RKO (cell line): ENCODE measurements at regions not wholly inside any gene's neighbourhood (a gene's known extent, or its start where the extent isn't known, plus 50 kb on each side); places are given as distances from the start of the nearest gene placed in this dataset.
"Not testable (repeated sequence)": the region's sequence is repeated elsewhere in the genome, so short reads cannot be mapped to it uniquely, and the experiment has no call there.

ENCODE experiments used
- DNase-seq: peaks from one replicate; pipeline ENCODE4 v3.0.0-alpha.2; 2016; ENCODE audit warnings: low spot score

DNA sequence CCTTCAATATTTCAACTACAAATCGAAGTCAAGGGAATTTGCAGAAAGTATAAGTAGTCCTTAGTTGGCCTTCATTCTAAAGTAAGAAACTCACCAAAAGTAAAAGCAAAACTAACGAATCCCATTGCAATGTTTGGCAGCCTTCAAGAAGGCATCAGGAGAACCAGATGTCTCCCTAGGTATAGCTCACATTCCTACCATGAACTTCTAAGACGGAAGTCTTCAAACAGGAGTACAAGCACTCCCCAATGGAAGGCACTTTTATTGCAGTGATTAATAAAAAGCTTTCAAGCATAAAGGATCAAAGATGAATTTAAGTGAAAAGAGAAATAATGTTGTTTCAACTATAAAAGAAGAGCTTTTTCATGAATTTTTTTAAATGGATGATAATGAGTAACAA lies 236.0 kb upstream of the NR5A2 start:
- no peak for DNase-seq

DNA sequence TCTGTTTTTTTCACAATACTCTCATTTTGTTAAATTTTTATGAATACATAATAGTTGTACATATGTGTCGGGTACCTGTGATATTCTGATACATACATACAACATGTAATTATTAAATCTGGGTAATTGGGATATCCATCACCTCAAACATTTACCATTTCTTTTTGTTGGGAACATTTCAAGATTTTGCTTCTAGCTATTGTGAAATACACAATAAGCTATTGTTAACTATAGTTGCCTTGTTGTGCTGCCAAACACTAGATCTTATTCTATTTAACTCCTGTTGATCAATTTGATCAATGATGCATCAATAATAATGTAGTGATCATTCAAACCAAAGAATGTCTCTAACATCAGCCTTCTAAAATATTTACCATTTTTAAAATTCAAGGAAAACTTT lies 234.6 kb upstream of the NR5A2 start:
- DNase-seq = no peak

DNA sequence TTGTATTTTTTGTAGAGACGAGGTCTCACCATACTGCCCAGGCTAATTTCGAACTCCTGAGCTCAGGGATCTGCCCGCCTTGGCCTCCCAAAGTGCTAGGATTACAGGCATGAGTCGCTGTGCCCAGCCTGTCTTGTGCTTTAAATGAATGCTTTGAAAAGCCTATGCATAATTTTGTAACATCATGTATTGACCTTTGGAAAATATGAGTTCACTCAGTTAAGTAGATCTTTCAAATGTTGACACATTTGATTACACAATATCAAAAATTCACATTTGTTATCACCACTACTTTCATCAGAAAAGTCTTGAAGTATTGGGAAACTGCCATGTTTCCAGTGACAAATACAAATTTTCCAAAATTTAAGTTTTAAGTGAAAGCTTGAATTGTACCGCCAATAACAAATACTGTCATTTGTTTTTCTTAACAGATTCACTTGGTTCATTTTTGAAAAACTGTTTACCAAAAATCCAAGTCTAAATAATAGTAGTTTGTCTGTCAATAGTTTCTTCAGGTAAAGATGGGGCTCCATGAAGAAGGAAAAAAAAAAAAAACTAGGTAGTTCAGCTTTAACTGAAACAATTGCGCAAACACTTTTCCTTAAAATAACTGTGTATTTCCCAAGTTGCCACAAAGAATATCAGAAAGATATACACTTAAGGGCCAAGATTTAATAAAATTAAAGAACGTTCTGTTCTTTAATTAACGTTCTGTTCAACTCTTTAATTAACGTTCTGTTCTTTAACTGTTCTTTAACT lies 233.2 kb upstream of the NR5A2 start:
- peak; percentile 0 for DNase-seq

DNA sequence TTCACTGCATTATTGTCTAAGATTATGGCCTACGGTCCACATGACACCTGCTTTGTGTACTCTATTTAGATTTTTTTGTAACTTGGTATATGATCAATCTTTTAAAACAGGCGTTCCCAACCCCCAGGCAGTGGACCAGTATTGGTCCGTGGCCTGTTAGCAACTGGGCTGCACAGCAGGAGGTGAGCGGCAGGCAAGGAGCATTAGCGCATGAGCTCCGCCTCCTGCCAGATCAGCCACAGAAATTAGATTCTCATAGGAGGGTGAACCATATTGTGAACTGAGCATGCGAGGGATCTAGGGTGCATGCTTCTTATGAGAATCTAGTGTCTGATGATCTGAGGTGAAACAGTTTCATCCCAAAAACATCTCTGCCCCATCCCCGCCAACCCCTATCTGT lies 228.4 kb upstream of the NR5A2 start:
- DNase-seq = no peak

DNA sequence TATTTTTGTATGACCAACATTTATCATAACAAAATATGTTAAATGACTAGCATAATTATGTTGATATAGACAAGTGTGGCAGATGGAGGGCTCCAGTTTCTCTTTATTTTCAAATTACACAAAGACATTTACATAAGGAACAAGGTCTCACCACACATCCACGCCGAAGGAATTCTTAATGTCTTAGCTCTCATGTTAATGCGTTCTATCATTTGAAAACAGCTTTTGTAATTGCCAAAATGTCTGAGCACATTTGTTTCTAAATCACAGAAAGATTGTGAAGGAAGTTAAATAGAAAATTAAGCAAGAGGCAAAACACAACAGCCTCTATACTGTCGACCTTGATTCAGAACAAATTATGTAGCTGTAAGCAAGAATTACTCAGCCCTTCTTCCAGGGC lies 223.0 kb upstream of the NR5A2 start:
- DNase-seq = no peak

DNA sequence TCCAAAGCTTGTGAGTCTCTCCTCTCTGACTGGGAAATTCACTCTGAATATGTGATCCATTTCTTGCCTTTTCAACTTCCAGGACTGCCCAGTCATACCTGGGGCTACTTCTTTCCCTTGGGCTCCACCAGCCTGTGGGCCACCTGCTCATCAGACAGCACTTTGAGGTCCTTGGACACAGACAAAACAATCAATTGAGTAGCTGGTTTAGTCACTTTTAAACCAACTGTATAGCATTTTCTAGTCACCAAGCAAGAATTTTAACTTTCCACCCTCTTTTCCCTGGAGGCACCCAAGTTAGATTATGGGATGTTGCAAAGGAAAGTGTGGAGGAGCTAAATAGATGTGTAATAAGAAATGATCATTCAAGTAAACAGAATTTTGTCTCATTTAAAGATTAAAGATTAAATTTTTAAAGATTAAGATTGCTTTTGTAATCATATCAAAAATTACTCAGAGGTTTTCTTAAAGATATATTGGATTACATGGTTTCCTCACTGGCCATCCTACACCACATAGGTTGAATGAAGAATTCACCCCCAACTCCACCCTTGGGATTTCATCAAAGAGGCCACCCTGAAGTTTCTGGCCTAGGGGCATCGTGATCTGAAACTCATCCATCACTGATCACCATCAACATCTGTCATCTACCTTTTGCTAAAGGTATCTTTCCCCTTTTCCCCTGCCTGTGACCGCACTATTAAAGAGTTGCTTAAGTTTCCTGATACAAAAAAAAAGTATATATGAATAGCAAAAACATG lies 219.2 kb upstream of the NR5A2 start:
- no peak for DNase-seq

DNA sequence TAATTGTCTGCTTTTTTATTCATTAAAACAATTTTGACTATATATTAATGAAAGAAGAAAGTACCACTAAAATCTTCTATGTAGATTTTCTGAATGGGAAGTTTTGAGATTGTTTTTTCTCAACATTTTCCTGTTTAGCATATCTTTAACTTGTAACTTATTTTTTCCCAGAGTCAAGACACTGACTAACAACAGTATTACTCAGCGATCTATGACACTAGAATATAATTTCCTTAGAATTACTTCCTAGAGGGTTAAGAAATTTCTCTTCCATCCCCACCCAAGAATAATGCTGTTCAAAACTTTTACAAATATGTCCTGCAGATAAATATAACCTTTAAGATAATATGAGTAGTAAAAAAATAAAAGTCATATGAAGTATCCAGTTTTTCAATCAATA lies 218.2 kb upstream of the NR5A2 start:
- no peak for DNase-seq

DNA sequence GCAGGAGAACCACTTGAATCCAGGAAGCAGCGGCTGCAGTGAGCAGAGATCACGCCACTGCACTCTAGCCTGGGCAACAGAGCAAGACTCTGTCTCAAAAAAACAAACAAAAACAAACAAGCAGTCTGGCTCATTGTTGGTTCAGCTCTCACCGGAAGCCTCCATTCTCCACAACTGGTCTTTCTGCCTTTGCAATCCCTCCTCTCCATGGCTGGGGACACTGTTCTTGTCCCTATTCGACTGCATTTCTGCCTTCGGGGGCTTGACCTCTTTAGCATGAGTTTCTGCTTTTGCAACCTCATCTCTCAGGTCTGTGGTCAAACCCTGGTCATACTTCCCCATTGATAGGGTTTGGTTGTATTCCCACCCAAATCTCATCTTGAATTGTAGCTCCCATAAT lies 216.3 kb upstream of the NR5A2 start:
- no peak for DNase-seq

DNA sequence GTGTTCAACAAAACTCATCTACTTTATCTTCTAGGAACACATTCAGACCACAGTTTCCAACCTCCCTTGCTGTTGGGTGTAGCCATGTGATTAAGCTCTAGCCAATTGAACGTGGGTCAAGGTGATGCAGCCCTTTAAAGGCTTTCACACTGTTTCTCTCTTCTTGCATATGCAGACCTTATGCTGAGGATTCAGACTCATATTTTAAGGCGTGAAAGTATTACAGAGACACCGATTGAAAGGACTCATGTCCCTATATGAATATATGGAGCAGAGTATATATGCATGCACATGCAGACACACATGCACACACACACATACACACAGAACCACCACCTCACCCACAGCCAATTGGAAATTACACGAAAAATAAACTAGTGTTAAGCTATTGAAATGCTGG lies 214.3 kb upstream of the NR5A2 start:
- no peak for DNase-seq

DNA sequence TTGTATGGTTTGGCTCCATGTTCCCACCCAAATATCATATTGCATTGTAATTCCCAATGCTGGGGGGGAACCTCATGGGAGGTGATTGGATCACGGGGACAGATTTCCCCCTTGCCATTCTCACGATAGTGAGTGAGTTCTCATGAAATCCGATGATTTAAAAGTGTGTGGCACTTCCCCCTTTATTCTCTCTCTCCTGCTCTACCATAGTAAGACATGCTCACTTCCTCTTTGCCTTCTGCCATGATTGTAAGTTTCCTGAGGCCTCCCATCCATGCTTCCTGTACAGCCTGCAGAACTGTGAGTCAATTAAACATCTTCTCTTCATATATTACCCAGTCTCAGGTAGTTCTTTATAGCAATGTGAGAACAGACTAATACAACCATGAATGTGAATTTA lies 211.6 kb upstream of the NR5A2 start:
- no peak for DNase-seq

DNA sequence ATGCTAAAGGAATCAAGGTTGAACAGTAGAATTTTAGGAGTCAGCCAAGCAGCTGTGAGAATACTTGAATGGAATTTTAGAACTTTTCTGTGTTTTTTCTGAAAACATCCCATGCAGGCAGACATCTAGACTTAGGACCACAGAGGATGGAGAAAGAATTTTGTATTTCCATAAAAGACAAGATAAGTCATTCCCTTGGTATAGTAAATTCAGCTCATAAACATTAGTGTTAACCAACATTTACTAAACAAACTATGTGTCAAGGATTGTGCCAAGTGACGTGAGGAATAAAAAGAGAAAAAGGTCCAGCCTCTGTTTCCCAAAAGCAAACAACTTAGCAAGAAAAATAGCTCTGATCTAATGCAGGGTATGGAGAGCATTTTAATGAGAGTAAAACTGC lies 210.2 kb upstream of the NR5A2 start:
- no peak for DNase-seq

DNA sequence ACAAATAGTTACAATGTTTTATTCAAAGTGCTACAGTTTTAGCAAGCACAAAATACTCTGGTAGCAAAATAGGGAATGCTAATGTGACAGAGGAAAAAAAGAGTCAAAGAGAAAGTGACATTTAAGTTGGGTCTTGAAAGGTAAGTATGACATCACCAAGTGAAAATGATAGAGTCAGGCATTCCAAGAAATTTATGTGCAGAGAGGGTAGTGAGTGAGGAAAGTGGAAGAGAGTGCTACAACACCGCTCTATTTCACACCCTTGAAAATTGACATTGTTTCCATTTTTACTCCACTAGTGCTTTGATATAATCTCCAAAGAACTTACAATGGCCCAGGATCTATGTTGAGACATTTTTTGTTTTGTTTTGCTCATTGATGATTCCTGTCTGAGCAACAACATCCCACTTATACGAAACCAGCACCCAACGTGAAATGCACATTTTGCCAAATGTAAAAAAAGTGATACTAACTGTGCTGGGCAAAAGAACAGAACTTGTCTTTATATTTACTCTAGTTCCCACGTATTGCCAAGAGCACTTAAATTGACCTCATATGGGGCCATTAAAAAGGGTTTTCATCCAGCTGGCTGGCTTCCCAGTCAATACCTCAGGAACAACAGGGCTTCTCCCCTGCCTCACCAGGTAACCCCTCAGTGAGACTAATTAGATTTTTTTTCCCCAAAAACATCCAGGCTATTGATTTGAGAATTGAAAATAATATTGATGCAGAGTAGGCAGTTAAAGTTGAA lies 206.3 kb upstream of the NR5A2 start:
- DNase-seq = no peak

DNA sequence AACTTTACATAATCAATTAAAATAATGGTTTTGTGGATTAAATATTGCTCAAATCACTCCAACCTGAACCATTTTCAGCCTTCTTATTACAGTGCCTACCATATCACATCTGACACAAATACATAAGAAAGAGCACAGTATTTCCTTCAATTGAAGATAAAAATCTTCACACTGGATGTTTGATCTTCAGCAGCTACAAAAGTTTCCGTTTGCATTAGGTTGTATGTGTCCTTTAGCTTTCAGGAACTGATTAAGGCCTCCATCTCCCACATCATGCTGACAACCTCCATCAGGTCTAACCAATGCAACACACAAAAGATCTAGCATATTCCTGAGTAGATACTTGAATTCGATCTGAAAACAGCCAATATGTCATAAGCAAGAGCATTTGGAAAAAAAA lies 195.1 kb upstream of the NR5A2 start:
- DNase-seq = no peak

DNA sequence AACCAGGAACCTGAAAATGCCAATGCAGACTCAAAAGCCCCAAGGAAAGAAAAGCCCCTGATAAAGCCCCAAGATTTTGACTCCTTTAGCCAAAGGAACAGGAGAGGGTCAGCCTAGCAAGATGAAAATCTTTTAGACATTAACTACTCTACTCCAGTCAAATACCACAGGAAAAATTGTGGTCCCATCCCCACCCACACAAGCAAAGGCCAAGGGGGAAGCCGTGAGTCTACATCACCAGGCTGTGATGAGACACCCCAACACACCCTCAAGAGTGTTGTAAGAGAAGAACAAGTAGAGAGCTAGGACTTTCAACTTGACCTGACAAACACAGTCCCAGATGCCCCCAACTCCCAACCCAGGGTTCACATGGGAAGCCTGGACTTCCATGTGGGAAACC lies 192.8 kb upstream of the NR5A2 start:
- DNase-seq = no peak

DNA sequence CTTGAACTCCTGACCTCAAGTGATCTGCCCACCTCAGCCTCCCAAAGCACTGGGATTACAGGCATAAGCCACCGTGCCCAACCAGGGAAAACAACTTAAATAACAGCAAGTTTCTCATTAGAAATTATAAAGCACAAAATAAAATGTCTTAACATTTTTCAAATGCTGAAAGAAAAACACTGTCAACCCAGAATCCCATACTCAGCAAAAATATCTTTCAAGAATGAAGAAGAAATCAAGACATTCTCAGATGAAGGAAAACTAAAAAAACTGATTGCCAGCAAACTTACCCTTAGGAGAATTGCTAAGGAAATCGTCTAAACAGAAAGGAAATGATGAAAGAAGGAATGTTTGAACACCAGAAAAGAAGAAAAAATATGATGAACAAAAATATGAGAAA lies 191.1 kb upstream of the NR5A2 start:
- no peak for DNase-seq

DNA sequence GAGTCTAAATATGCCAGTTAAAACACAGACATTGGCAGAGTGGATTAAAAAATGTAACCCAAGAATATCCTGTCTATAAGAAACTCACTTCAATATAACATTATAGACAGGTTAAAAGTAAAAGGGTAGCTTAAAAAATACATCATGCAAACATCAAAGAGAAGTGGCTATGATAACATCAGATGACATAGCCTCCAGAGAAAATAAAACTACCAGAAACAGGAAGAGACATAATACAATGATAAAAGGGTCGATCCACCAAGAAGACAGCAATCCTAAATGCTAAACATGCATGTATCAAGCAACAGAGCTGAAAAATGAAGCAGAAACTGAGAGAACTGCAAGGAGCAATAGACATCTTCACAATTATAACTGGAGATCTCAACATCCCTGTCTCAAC lies 190.2 kb upstream of the NR5A2 start:
- no peak for DNase-seq

DNA sequence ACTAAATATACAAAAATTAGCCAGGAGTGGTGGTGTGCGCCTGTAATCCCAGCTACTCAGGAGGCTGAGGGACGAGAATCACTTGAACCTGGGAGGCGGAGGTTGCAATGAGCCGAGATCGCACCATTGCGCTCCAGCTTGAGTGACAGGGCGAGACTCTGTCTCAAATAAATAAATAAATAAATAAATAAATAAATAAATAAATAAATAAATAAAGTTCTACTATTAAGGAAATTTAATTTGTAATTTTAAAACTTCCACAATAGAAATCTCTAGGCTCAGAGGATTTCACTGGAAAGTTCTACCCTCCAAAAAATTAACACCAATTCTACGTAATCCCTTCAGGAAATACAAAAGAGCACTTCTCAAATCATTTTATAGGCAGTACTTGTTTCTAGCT lies 187.9 kb upstream of the NR5A2 start:
- not testable (repeated sequence) for DNase-seq

DNA sequence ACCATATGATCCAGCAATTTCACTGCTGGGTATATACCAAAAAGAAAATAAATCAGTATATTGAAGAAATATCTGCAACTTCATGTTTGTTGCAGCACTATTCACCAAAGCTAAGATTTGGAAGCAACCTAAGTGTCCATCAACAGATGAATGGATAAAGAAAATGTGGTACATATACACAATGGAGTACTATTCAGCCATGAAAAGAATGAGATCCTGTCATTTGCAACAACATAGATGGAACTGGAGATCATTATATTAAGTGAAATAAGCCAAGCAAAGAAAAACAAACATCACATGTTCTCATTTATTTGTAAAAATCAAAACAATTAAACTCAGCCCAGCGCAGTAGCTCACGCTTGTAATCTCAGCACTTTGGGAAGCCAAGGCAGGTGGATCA lies 184.4 kb upstream of the NR5A2 start:
- DNase-seq = not testable (repeated sequence)

DNA sequence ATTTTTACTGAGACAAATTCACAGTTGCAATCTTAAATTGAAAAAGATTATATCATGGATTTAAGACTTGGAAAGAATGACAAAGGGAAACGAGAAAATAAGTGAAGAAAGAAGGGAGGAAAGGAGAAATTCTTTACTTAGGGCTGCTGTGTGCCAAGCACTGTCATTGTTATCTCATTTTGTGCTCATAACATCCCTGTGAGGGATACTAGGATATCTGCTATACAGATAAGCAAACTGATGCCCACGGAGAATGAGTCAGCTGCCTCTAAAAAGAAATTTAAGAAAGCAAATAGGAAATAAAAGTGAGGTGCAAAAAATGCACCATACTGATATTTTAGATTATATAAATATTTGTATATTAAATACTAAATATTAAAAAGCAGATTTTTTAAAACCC lies 183.6 kb upstream of the NR5A2 start:
- no peak for DNase-seq

DNA sequence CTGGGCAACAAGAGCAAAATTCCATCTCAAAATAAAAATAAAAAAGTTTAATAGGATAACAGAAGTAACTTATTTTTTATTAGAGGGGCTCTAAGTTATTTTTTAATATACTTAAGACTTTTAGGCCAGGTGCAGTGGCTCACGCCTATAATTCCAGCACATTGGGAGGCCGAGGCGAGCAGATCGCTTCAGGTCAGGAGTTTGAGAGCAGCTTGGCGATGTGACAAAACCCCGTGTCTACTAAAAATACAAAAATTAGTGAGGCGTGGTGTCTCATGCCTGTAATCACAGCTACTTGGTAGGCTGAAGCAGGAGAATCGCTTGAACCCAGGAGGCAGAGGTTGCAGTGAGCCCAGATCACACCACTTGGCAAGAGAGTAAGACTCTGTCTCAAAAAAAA lies 180.5 kb upstream of the NR5A2 start:
- DNase-seq = no peak

DNA sequence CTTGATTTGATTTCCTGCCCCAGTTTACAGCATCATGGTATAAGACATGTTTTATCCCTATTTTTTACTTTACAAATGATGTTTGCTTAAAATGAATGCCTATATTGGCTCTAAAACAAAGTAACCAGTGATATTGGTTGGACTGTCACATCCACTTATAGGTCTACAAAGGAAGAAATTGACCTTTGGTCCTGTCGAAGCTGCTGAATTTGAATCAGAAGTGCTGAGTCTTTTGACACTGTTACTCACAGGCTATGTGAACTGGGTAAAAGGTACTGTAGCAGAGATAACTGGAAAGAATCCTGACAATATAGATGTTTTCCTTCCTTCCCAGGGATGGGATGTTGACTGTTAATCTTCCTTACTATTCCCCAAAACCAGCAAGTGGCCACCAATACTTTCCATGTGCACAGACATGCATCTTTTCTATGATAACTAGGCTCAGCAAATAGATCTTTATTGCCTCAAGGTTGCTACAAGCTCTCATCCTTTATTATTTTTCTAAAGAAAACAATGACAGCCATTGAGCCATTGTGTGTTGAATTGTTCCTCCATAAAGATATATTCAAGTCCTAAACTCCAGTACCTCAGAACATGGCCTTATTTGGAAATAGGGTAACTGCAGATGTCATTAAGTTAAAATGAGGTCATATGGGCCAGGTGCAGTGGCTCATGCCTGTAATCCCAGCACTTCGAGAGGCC lies 175.9 kb upstream of the NR5A2 start:
- DNase-seq = no peak

DNA sequence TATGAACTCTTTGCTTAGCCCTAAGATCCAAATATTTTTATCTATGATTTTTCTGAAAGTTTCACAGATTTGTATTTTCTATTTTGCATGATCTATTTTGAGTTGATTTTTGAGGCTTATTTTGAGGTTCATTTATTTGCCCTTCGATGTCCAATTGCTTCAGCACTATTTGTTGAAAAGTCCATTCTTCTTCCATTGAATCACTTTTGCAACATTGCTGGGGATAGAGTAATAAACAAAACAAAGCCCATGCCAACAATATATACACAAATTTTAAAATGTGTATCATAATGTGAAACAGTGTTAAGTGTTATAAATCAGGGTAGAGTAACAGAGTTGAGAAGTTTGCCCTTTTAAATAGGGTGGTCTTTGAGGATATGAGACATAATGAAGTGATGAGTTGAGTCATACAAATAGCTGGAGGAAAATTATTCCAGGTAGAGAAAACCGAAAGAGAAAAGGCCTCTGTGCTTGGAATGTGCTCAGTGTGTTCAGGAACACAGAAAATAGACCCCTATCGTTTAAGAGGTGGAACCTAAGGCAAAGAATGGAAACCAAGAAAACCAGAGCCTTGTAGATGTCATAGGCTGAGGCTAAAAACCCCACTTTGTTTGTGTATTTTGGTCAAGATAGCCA lies 172.7 kb upstream of the NR5A2 start:
- DNase-seq = no peak
